Stimulated activated CD8-positive, alpha-beta memory T cell treated with anti-CD3 and anti-CD28 coated beads, Interleukin-4, amount 100 ng/mL, for 48 hours (primary cell): ENCODE measurements at regions not wholly inside any gene's neighbourhood (a gene's known extent, or its start where the extent isn't known, plus 50 kb on each side); places are given as distances from the start of the nearest gene placed in this dataset.

Source experiments
- DNase-seq: peaks from one replicate; pipeline ENCODE4 v3.0.0-alpha.2; 2020

- DNase-seq = no peak
Measured at GRCh38 chr17:14803826-14804225, 461.3 kb downstream of the PMP22 start.

DNA sequence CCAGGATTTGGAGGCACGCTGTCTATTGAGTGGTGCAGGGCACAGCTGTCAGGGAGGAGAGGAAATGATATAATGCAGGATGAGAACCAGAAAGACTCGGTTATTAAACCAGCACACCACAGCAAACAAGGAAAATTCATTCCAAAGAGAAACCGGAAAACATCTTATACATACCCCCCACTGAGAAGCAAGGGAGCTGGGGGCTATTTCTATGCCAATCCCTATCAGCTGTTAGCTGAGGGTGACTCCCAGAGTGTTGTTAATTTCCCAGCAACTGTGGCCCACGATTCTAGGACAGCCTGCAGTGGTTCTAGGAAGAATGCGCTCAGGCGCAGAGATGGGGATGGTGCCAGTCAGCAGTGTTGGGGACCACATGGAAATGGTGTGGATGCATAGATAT is 467.3 kb downstream of the PMP22 start:
- DNase-seq = no peak

DNA sequence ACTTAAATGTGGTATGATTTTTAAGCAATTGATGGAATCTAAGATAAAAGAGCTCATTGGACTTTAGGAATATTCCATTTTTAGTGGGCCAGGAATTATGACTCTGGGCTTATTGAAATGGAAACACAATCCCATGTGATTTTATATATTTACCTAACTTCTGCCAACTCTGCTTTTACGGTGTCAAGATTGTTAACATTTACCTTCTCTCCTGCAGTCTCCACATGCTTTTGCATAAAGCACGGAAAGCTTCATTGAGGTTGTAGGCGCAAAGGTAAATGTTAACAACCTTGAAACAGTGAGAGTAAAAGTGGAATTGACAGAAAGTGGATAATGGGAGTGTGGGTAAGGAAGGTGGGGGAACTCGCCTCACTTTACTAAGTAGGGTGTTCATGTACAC is 468.1 kb downstream of the PMP22 start:
- DNase-seq = no peak

- no peak for DNase-seq
Measured at GRCh38 chr17:14794961-14795360, 470.2 kb downstream of the PMP22 start.

GRCh38 chr17:14793237-14793636 is 471.9 kb downstream of the PMP22 start:
- no peak for DNase-seq

DNA sequence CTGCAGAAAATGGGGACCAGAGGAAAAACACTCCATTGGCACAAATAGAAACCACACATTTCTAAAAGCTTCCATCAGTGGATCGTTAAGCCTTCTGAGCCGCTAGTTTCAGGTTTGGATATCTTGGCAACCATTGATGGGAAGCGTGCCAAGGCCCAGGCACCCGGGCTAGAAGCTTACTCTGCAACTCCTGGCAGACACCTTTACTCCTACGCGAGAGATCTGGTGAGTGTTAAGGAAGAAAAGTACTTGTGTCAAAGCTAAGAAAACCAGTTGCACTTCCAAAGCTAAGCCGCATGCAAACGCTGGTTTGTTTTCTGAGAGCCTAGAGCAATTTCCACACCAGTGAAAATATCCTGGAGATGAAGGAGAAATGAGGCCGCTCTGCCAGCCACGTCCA is 472.4 kb downstream of the PMP22 start:
- no peak for DNase-seq

- DNase-seq = no peak
Measured at GRCh38 chr17:14791221-14791620, 473.9 kb downstream of the PMP22 start.

DNA sequence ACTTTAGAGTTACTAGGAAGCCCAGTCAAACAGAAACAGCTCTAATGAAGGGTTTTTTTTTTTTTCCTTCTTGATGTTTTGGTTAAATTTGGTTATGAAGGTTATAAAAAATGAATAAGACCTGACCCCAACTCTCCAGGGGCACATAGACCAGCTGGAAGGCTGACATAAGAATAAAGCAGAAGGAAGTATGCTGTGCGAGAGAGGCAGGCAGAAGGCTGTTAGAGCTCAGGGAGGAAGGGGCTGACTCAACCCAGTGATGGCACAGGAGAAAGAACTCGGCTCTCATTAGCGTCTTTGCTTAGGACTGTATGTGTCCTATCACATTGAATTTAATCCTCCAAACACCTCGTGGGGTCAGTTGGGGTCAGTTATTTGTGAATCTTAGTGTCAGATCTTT is 474.6 kb downstream of the PMP22 start:
- no peak for DNase-seq

DNA sequence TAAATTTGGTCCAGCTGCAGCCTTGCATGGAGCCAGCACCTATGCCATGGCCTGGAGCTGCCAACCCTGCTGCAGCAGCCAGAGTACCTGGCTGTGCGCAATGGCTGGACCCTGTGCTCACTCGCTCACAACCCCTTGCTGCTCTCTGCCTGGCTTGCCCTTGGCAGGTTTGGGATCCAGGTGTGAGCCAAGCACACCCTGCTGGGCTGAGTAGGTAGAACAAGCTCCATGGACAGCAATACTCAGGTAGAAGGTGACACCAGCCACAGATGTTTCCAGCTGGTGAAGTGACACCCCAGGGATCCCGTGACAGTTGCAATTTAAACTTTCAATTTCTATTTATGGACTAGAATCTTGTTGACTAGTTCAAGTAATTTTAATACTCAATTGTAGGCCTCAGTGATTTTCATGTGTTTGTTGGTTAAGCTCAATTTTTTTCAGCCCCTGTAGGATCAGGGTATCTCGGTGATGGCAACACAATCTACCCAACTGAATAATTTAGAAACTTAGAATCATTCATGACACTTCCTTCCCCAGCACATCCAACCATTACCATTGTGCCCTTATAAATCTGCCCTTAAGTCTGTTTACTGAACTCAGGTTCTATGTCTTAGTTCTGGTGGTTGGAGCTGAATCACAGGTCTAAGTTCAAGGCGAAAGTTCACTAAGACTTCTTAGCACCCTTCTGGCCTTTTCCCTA is 480.0 kb downstream of the PMP22 start:
- no peak for DNase-seq

DNA sequence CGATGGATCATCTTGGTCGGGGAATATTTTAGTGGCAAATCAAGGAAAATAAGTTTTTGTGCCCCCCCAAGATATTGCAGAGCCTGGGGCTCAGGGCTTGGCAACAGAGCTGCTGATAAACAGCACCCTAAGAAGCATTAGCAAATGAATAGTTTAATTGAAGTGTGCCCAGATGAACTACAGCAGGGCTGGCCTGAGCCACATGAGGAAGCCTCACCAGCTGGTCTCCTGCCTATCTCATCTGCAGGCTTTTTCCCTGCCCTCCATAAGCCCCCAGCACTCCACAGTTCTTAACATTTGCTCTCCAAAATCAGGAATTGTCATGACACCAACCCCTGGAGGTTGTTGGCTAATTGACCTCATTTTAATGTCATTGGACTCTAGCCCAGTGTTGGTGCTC is 480.2 kb downstream of the HS3ST3B1 start:
- DNase-seq = no peak

DNA sequence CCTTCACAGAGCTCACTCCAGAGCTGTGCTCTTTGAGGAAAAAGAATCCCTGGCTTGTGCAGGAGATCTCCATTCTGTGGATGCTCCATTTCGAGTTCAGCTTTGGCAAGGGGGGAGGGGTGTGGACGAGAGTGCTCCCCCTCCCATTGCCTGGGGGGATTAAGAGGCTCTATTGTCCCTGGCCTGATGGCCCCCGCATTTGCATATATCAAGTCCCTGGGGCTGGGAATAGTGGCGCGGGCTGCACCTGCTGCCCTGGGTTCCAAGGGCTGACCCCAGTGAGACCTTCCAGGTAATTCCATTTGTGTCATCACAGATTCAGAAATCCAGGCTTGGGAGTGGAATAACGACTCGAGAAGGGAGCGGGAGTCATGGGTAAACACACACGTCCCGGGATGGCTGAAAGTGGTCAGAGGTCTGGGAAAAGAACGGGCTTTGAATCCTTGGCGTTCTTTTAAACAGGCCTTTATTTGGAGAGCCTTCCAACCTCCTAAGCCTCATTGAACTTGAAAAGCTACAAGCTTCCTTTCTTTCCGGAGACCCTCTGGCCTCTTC is 479.3 kb downstream of the HS3ST3B1 start:
- no peak for DNase-seq

- no peak for DNase-seq
Measured at GRCh38 chr17:14779241-14779640, 478.4 kb downstream of the HS3ST3B1 start.

DNA sequence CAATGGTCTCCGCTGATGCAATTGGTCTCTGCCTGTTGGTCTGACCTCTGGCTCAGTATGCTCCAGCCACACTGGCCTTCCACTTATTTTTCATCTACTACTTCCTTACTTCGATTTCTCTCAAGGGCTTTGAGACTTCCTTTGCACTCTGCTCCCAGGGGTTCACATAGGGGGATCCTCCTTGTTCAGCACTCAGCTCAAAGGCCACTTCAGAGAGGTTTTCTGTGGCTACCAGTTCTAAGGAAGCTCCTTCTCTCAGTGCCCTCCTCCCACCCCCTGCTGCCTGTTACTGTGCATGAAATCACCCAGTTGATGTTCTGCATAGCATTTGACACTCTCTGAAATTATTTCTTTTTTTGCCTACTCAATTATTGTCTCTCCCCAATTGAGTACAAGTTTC is 476.4 kb downstream of the HS3ST3B1 start:
- DNase-seq = no peak

DNA sequence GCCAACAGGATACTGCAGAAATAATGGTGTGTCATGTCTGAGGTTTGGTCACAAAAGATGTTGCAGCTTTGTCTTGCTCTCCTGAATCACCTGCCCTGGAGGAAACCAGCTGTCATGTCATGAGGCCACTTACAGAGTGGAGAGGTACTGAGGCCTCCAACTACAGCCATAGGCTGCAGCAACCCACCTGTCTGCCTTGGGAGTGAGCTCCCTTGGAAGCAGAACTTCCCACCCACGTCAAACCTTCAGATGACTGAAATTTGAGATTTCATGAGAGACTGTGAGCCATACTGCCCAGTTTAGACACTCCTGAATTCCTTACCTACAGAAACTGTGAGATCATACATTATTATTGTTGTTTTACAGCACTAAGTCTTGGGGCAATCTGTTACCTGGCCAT is 475.9 kb downstream of the HS3ST3B1 start:
- no peak for DNase-seq

DNA sequence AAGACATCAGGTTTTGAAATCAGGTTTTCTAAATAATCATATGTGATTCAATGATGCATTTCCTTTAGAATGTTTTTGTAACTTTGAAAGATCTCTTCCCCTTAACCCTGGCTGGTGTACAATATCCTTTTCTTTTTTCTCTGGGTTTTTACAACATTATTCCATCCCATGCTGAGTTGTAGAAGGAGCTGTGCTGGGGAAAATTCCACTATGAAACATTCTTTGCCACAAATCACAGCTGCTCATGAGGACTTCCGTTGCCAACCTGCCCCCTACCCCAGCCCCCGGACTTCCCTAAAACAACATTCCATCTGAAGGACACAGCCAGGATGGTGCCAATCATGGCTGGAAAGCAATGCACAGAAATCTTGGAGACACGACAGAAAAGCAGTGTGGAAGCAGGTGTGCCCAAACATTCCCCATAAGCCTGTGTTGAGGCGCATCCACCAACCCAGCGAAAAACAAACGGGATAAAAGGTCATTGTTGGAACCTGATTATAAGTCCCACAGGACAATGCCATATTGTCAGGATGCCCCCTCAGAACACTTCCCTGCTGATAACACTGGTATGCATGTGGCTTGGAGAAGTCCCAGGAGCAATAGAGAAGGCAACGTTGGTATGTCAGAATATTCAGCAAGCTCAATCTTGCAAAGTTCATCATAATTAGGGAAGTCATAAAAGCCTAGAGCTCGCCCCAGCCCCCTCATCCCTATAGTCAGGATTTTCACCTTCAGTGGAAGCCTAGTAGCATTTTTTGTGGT is 475.0 kb downstream of the HS3ST3B1 start:
- DNase-seq = no peak

DNA sequence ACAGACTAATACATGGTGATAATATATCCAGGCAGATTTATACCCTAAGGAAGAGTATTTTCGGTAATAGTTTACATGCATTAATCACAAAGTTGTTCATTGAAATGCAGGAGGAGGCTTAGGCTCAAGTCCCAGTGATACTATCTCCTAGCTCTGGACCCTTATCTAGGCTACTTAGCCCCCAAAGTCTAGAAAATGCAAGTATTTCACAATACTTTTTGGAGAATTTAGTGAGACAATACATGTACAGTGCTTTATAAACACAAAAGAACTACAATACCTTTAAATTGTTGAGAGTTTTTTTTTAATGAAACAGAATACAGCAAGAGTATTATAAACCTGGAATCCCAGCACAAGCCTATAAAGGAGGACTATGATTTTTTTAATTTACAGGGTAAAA is 473.9 kb downstream of the HS3ST3B1 start:
- DNase-seq = no peak

- DNase-seq = no peak
Measured at GRCh38 chr17:14772776-14773175, 471.9 kb downstream of the HS3ST3B1 start.

DNA sequence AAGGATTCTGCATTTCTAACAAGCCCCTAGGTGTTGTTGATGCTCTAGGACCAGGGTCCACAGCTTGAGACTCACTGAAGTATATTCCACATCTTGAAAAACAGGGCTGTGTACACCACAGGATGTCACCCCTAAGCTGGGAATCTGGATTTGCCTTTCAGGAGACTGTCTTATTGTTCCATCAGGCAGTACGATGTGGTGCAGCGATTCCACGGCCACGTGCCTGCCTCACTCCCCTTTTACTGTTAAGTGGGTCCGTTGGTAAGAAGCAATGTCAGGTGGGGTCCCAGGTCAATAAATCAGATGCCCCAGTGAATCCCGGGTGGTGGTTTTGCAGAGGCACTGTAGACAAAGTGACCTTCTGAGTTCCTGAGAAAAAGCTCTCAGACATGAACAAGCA is 470.7 kb downstream of the HS3ST3B1 start:
- no peak for DNase-seq

DNA sequence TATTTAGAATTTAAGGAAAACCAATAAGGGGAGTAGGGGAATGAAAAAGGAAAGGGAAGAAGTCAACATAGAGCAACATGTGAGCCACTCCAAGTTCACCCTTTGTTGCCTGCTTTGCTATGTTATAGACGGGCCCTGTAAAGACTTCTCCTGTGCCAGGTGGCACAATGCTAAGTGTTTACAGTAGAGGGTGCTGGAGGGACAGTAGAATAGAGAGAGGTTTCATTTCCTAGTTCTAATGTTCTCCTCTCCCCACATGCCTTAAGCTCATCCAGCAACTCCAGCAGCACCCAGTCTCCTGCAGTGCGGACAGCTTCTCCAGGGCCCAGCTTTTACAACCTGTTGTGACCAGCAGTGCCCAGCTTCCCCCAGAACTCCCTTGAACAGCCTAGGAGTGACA is 468.0 kb downstream of the HS3ST3B1 start:
- DNase-seq = no peak

DNA sequence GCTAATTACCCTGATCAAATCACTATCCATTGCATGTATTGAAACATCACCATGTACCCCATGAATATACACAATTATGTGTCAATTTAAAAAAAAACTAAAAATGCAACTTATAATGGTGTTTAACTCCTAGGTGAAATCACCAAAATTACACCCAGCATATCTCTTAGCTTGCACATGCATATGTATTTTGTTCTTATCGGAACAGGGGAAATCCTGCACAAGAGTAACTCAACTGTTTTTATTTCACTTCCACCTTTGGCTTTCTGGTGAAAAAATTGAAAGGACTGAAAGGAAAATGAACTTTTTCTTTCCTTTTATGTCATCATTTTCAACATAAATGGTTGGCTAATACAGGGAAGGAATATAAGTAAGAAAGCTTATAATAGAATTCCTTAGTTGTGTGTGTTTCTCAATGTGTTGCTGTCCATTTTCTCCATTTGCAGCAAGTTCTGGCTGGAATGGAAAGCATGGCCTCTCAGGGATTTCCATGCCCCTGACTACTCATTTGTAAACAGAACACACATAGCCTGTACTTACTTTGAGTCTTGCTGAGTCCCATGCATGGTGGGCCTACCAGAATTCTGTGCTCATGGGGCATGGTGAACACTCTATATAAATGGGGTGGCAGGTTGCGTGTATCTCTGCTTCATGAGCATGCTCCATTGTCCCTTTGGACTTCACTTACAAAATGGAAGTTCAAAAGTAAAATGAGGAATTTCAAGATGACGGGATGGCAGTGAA is 462.0 kb downstream of the HS3ST3B1 start:
- DNase-seq = no peak

DNA sequence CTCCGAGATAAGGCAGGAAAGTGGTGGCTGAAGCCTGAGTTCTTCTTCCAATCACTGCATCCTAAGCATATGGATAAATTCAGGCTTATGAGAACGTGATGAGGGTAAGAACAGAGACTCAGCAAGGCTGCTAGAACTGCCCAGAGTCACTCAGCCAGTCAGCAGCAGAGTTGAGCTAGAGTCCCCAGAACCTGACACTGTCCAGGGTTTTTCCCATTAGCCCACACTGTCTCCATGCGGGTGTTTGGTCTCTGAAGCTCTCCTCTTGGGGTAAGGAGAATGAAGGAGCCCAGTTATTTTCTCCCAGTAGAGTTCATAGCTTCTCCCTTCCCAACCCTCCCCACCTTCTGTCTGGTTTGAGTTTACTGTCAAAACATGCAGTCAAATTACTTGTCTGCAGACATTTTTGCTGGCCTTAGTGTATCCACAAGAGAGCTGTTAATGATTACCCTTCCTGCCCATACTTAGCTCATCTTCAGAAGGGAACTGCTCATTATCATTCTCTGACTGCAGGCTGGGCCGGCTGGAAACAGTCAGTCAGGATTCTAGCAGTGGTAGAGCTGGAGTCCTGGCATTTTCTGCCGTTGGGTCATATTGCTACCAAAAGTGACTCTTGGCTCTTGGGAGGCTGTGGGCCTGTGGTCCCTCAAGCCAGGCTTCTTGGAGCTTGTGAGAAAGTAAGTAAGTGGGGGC is 460.0 kb downstream of the HS3ST3B1 start:
- no peak for DNase-seq

DNA sequence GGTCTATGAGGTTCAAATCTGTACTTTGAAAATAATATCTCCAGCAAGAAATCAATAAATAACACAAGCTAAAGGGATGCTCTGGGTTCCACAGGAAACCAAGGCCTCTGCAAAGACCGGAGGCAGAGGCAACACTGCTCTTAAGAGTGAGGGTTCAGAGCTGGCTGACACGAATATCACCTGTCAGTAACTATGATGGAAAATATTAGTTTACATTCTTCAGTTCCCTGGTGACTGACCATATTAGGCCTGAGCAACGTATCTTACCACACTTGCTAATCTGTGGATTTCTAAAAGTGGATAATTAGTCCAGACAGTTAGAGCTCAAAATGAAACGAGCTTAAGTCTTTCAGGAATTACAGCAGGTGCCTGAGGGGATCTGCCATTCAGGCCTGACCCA is 459.3 kb downstream of the HS3ST3B1 start:
- no peak for DNase-seq

GRCh38 chr17:14759325-14759724 is 458.4 kb downstream of the HS3ST3B1 start:
- no peak for DNase-seq
